ENCODE measurements at regions not wholly inside any gene's neighbourhood (a gene's known extent, or its start where the extent isn't known, plus 50 kb on each side); places are given as distances from the start of the nearest gene placed in this dataset.

DNA sequence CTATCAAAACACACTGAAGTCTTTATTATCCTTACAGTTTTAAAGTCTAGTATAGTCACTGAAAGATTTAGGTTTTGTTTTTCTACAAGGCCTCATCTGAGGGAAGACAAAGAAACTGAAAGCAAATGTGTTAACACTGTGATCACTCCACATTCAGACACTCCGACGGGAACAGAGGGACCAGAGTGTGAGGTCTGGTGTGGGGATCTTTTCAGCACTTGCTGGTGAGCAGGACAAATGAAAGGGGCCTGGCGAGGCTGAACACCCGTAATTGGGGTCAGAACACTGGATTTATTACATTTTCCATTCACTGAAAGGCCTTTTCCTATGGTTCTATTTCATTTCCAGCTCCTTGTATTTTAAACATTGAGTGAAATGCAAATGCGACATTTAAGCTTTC is 910.5 kb downstream of the CDH11 start:
- no peak for DNase-seq

- DNase-seq: no peak
Observed at GRCh38 chr16:64206862-64207261, 915.0 kb downstream of the CDH11 start.

DNA sequence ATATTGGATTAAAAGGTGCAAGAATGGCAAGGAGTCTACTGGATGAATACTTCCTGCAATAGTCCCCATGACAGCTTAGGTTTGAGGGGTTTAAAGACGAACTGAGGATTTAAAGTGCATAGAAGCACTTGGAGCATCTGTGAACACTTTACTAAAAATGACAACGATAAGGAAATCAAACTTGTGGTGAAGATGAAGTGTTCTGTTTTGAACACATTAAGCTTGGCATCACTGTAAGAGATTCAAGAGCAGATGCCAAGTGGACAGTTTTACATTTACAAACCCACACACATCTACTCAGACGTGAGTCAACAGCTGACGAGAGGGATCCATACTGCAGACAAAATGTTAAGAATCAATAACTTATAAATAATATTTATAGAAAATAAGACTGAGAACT is 918.7 kb downstream of the CDH11 start:
- DNase-seq: no peak

GRCh38 chr16:64202571-64202970 is 919.3 kb downstream of the CDH11 start:
- no peak for DNase-seq

DNA sequence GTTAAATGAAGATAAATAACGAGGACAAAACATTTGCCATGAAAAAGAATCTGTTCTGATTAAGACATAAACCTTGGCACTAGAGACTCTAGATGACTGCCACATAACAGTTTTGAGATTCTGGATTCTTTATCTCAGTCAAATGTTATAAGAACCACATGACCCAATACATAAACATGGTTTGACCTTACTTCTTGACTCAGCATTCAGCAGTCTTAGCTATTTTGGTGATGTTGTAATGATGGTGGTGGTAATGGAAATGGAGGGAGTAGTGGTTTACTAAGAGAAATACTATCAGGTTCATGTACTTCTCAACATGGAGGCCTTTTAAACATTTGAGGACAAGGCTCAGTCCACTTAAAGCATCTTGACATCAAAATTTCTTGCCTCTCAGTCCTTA is 925.4 kb downstream of the CDH11 start:
- no peak for DNase-seq

GRCh38 chr16:64185954-64186353 is 935.9 kb downstream of the CDH11 start:
- no peak for DNase-seq

GRCh38 chr16:64184156-64184555 is 937.7 kb downstream of the CDH11 start:
- no peak for DNase-seq

GRCh38 chr16:64182985-64183384 is 938.9 kb downstream of the CDH11 start:
- DNase-seq: no peak

- no peak for DNase-seq
Observed at GRCh38 chr16:64181271-64181925, 940.5 kb downstream of the CDH11 start.

- no peak for DNase-seq
Observed at GRCh38 chr16:64180136-64180900, 941.5 kb downstream of the CDH11 start.

DNA sequence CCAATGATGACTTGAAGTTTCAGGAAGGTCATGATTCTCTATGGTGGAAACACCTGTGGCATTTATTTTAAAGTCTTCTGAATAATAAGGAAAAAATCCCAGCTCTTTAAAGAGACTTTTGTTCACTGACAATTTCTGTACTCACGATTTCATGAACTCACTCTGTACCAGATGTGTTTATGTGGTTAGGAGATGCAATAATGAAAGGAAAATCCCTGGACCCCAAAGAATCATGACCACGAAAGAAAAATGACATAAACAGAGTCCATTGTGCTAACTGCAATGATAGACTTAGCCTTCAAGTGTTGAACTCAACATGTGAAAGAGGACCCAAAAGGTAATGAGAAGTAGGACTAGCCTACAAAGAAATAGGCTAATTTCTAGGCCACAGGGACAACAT is 947.5 kb downstream of the CDH11 start:
- no peak for DNase-seq

DNA sequence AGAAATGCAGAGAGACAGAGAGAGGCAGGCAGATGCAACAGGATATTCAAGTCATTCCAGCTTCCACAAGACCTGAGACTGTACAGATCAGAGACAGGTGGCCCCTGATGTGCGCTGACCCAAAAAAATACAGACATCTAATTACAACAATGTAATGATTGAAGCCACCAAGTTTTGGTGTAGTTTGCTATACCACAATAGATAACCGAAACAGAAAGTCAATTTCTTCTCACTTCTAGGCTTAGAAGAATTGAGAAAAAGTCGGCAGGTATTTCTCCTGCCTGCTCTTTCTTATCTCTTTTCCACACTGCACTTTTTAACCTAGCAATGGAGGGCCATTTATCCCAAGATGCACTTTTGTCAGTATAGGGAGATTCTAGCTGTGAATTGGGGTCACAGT is 949.2 kb downstream of the CDH11 start:
- DNase-seq: no peak

GRCh38 chr16:64172226-64172625 is 949.6 kb downstream of the CDH11 start:
- no peak for DNase-seq

GRCh38 chr16:64171632-64172031 is 950.2 kb downstream of the CDH11 start:
- no peak for DNase-seq

DNA sequence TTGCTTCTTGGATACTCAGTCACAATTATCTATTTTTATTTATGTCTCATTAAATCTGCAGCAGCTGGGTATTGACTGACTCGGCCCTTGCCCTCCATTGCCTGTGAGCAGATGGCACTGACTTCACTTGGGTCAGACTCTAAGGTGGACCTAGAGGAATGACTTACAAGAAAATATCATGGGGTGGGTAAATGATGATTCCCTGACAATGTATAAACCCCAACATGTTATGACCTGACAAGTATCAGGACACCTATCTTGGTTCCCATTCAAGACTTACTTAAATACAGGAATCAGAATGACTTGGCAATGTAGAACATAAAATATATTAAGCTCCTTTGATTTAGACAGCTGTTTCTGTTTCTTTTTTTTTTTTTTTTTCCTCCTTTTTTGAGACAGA is 953.5 kb downstream of the CDH11 start:
- DNase-seq: no peak

- no peak for DNase-seq
Observed at GRCh38 chr16:64167936-64168335, 953.9 kb downstream of the CDH11 start.

DNA sequence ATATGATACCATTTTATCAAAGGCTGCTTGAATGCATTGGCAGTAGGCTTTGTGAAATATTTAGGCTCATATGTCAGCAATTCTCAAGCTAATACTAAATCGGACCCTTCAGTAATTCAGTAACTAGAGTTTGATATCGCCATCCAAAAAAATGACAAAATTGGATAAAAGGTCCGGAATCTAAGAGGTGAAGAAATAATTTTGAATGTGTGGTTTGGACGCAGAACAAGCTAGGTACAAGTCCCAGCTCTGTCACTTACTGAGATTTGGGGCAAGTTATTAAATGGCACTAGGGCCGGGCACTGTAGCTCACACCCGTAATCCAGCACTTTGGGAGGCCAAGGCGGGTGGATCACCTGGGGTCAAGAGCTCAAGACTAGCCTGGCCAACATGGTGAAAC is 956.5 kb downstream of the CDH11 start:
- DNase-seq: no peak

DNA sequence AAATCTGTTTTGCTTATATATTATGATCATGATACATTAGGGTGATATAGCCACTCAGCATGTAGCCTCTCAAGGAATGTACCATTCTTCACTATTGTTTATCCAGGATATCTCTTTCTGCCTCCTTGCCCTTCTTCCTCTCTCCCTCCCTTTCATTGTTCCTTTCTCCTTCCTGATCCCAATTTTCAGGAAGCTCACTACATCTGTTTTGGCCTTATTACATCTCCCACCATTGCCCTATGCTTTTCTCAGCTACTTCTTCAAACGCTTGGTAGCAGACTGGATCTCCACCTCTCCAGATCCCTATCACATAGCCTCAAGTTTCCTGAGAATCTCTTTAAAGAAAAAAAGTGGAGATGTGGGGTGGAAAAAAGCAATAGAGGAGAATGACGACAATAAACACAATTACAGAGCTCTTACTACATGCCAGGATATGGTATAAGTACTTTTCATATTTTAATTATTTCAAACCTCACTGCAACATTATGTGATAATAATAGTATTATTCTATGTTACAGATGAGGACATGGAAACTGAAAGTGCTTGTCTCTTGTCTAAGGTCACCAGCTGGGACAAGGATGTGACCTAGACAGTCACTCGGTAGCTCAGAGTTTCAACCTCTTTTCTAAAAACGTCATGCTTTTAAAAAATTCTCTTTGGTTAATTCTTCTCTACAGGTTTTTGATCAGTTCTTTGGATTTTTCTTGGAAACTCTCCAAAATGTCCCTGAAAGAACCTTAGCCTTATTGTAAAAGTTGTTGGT is 959.1 kb downstream of the CDH11 start:
- DNase-seq: no peak

GRCh38 chr16:64159976-64160375 is 961.9 kb downstream of the CDH11 start:
- no peak for DNase-seq

GRCh38 chr16:64158941-64159588 is 962.8 kb downstream of the CDH11 start:
- no peak for DNase-seq

DNA sequence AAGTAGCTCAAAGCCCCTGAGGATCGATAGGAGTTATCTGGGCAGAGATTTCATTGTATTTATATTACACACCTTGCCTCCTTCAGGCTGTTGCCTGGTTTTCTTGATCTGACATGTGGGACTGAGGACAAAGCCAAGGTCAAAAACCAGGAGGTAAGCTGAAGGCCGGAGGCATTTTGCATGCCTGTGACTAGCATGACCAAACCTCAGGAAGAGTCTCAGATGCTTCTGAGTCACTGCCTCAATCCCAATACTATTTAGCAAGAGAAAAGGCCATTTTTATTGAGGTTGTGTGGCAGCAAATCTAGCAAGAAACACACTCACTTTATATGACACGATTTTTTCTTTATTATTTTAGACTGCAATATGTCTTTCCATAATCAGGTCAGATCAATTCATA is 968.1 kb downstream of the CDH11 start:
- DNase-seq: no peak

DNA sequence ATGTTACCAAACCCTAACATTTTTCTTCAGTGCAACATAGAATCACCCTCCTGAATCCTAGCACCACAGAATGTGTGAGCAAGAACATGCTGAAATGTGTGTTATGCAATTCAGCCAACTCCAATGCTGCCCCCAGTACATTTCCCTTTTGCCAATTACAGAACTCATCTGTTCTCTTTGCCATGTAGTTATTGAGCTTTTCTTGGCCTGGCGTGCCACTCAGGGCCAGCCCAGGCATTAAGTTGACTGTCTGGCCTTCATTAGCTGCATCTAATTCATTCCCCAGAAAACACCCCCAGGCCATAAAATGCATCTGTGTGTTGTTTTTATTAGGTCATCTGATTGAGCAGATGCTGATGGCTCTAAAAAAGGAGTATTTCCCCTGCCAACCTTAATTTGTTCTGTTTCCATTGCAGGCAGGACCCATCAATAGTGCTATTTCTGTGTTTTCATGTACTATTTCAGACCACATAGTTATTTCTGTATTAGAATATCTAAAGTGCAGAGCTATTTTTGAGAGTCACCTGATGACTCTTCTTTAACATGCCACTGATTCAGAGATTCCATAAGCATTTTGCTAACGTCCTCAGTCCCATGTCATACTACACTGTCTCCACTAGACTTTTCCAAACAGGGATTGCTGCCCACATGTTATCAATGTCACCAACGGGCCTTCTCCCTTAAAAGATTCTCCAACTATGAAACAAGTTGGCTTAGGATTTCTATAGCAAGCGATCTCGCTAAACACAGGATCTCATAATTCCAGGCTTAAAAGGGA is 969.7 kb downstream of the CDH11 start:
- no peak for DNase-seq

GRCh38 chr16:64150193-64150592 is 971.7 kb downstream of the CDH11 start:
- DNase-seq: no peak
